ENCODE measurements at regions not wholly inside any gene's neighbourhood (a gene's known extent, or its start where the extent isn't known, plus 50 kb on each side); places are given as distances from the start of the nearest gene placed in this dataset.

DNA sequence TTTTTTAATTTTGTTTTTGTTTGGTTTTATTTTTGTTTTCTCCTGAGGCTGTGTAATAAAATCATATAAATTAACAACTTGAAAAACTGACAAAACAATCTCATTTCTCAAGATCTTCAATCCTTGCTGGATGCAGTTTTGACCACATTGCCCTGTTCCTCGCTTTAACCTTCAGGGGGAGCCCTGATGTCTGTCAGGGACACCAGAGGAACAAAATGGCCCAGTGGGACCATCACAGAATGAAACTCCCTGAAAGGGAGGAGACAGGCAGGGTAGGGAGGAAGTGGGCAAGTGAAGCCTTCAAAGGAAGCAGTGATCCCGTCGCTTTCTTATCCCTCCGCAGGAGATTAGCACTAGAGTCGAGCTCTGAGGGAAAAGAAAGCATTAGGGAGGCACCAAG is 274.9 kb upstream of the LDB2 start:
- no peak overlapping the region for H3K4me3 ChIP-seq (ENCODE audit: low read depth, low read length)
- TF ChIP-seq, protein P1, sequence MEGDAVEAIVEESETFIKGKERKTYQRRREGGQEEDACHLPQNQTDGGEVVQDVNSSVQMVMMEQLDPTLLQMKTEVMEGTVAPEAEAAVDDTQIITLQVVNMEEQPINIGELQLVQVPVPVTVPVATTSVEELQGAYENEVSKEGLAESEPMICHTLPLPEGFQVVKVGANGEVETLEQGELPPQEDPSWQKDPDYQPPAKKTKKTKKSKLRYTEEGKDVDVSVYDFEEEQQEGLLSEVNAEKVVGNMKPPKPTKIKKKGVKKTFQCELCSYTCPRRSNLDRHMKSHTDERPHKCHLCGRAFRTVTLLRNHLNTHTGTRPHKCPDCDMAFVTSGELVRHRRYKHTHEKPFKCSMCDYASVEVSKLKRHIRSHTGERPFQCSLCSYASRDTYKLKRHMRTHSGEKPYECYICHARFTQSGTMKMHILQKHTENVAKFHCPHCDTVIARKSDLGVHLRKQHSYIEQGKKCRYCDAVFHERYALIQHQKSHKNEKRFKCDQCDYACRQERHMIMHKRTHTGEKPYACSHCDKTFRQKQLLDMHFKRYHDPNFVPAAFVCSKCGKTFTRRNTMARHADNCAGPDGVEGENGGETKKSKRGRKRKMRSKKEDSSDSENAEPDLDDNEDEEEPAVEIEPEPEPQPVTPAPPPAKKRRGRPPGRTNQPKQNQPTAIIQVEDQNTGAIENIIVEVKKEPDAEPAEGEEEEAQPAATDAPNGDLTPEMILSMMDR (IDR thresholded peaks at IDR 0.05; ENCODE audit: low read depth, low read length) = no peak; the same call in 1 of the 2 replicates

DNA sequence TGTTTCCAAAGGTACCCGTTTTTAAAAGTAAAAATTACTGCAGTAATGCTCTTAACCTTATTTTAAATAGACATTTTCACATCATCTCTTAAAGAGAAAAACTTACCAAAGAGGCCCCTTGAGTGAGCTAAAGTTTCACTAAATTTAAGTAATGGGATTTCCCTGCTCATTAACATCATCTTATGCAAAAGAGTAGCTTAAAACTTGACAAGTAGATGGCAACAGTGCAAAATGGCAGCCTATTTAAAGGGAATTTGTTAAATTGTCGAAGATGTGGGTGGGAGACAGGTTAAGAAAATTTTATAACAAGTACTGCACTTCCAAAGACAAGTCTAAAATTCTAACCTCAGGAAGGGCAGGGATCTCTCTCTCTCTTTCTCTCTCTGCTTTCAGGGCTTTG is 271.7 kb upstream of the LDB2 start:
- H3K4me3 ChIP-seq (ENCODE audit: low read depth, low read length) = no peak overlapping the region
- TF ChIP-seq, protein P1 (IDR thresholded peaks at IDR 0.05; ENCODE audit: low read depth, low read length) = no peak

DNA sequence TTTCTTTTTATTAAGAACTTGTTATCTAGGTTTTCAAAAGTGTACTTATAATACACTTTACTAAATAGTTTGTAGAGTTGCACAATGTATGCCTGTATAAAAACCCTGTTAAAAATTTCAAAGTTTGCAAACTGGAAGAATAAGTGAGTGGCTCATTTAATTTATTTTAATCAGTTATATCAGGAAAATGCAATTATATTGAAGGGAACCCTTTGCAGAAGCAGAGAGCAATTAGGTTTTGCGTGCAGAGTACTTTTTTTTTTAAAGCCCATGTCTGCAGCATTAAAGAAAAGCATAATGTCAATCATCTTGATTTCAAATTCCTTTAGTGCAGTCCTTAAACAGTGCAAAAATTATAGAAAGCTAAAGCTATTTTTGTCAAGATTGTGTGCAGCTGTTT is 271.3 kb upstream of the LDB2 start:
- no peak overlapping the region for H3K4me3 ChIP-seq (ENCODE audit: low read depth, low read length)
- TF ChIP-seq, protein P1 (IDR thresholded peaks at IDR 0.05; ENCODE audit: low read depth, low read length) = no peak

DNA sequence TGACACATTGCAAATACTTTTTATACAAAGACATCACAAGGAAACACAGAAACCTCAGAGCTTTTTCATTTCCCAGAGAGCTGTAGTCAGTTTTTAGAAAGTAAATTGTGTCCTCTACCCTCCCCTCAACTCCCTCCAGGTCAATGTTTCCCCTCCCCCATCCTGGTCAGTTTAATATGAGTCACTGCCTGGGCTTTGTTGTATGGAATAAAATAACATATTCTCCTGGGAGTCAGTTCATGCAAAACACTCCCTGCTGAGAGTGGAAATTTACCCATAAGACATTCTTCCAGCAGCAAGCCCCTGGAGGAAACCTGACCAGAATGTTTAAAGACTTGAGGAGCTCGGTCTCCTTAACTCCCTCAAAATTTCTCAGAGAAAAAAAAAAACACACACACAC is 270.1 kb upstream of the LDB2 start:
- no peak overlapping the region for H3K4me3 ChIP-seq (ENCODE audit: low read depth, low read length)
- TF ChIP-seq, protein P1 (IDR thresholded peaks at IDR 0.05; ENCODE audit: low read depth, low read length) = no peak

DNA sequence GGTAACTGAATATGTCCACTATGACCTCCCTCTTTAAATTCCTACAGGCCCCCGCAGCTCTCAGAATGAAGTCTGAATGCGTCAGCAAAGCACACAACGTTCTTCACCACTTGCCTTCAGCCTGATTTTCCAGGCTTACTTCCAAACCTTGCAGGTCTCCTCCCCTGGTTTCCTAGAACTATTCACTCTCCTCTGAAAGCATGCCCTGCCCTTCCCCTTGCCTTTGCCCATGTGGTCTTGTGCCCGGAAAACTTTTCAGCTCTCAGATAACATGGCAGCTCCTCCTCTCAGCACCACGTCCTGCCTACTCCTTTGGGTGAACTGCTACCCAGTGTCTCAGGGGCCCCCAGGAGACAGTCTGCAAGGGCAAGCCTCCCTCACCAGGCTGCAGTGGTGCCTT is 268.5 kb upstream of the LDB2 start:
- TF ChIP-seq, protein P1 (IDR thresholded peaks at IDR 0.05; ENCODE audit: low read depth, low read length) = no peak
- no peak overlapping the region for H3K4me3 ChIP-seq (ENCODE audit: low read depth, low read length)

DNA sequence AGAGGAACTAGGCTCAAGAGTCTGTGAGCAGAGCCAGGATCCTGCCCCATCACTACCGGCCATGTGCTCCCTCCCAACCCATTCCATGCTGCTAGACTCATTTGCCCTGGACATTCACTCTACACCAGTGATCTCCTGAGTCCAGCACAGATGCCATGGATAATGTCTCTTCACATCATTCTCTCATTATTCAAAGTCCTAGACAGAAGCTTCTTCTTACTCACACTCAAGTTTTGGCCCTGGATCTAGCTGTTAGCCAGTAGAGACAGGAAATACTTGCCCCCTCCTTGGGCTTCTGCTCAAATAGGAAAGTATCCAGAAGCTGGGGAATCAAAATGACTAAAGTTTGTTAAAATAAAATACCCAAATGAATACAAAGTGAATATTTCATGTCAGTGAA is 266.8 kb upstream of the LDB2 start:
- TF ChIP-seq, protein P1 (IDR thresholded peaks at IDR 0.05; ENCODE audit: low read depth, low read length) = no peak
- H3K4me3 ChIP-seq (ENCODE audit: low read depth, low read length) = no peak overlapping the region

DNA sequence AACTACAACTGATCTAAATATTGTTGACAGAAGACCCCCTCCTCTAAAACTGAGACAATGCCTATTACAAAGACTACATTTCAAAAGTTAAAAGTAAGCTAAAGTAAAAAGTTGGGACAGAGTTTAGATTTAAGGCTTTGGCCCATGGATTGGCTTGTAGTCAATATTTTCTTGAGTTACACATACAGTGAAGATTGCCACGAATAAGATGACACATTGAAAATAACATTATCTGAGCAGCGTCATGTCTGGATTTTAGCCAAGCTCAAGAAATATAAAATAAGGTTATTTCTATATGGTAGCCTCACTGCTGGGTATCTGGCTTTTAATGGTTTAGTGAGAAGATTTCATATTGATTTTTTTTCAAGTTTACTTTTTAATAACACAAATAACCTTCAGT is 266.2 kb upstream of the LDB2 start:
- TF ChIP-seq, protein P1 (IDR thresholded peaks at IDR 0.05; ENCODE audit: low read depth, low read length) = no peak

More for the DNA sequence above, 266.2 kb upstream of the LDB2 start:
- H3K4me3 ChIP-seq (ENCODE audit: low read depth, low read length) = no peak overlapping the region

Measured in WI38 (cell line).